T-helper 17 cell (primary cell): ENCODE measurements at regions not wholly inside any gene's neighbourhood (a gene's known extent, or its start where the extent isn't known, plus 50 kb on each side); places are given as distances from the start of the nearest gene placed in this dataset.
"Not testable (repeated sequence)": the region's sequence is repeated elsewhere in the genome, so short reads cannot be mapped to it uniquely, and the experiment has no call there.

Experiments
- ATAC-seq: fragments of 150-1000 bp; cut with Tn5 transposase; 2 replicates; pipeline ENCODE4 v1.10.0; 2021; ENCODE audit warnings: mild to moderate bottlenecking, moderate library complexity
- DNase-seq, 3 donors: peaks; one replicate each; pipeline versions ENCODE4 v3.0.0 to v3.0.0-alpha.2; 2020 to 2021
- H3K9me3 ChIP-seq: one replicate; pipeline ENCODE4 v1.7.0; 2013; ENCODE audit warnings: low read length, mild to moderate bottlenecking; ENCODE audit not compliant: control insufficient read depth, poor library complexity, severe bottlenecking
- H3K27ac Mint-ChIP-seq: one replicate; pipeline ENCODE4 v1.8.0; 2022; ENCODE audit warnings: mild to moderate bottlenecking, moderate library complexity, mixed read lengths
- H3K27me3 Mint-ChIP-seq: one replicate; pipeline ENCODE4 v1.8.0; 2022; ENCODE audit warnings: mixed read lengths
- H3K36me3 Mint-ChIP-seq: one replicate; pipeline ENCODE4 v1.8.0; 2022; ENCODE audit warnings: low read depth, mixed read lengths
- H3K4me1 Mint-ChIP-seq: one replicate; pipeline ENCODE4 v1.8.0; 2022; ENCODE audit warnings: mild to moderate bottlenecking, mixed read lengths
- H3K4me3 Mint-ChIP-seq: one replicate; pipeline ENCODE4 v1.8.0; 2022; ENCODE audit warnings: mild to moderate bottlenecking, moderate library complexity, mixed read lengths

DNA sequence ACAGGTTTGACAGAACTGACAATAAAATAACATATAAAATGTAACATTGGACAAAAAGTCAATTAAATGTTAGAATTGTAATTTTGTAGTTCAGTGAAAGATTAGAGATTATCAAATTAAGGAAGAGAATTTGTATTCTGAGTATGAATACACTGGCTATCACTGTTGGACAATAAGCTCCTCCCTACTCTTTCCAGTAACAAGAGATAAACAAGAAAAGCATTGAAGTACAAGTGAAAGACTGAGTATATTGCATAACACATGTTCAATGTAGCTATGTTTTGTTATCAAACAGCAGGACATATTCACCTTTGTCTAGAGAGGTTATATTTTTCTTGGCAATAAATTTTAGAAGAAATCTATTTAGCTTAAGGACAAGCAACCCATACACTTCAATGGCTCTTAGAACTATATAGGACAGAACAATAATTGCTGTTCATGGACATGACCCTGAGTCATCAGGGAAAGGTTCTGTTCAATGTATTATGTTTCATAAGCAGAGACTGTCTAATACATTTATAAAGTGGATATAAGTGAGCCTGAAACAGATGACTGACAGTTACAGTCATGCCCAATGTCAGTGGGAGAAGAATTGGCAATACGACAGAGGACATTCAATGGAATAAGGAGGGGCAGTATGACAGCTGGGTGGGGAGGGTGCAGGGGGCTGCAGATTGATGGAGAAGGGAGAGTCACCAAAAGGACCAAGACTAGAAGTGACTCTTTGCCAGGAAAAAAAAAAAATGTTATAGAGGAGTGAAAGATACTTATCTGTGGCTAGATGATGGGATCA is 520.4 kb downstream of the FRK start:
- H3K4me3 Mint-ChIP-seq, result no peak overlapping the region
- no peak overlapping the region for H3K27ac Mint-ChIP-seq
- H3K9me3 ChIP-seq, result no peaks in the 10 kb centered on the region
- no peaks in the 10 kb centered on the region for H3K4me1 Mint-ChIP-seq
- no peak for ATAC-seq
- no peaks in the 10 kb centered on the region for H3K27me3 Mint-ChIP-seq
- no peaks in the 10 kb centered on the region for H3K36me3 Mint-ChIP-seq
- DNase-seq, result no peak

DNA sequence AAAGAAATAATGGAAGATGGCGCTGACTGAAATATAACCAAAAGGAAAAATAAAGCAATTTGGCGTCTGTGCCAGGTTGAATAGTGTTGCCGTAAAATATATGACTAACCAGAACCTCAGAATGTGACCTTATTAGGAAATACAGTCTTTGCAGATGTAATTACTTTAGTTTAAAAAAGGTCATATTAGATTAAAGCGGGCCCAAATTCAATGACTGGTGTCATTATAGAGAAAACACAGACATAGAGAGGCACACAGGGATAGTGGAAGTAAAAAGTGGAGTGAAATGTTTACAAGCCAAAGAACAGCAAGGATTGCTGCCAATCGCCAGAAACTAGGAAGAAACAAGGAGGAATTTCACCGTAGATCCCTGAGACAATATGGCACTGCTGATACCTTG is 521.2 kb downstream of the FRK start:
- no peak for DNase-seq
- Mint-ChIP-seq H3K27me3 (no peaks in the 10 kb centered on the region), H3K27ac (no peak overlapping the region), H3K36me3 (no peaks in the 10 kb centered on the region), H3K4me3 (no peak overlapping the region), H3K4me1 (no peaks in the 10 kb centered on the region)
- H3K9me3 ChIP-seq, result no peaks in the 10 kb centered on the region
- no peak for ATAC-seq

DNA sequence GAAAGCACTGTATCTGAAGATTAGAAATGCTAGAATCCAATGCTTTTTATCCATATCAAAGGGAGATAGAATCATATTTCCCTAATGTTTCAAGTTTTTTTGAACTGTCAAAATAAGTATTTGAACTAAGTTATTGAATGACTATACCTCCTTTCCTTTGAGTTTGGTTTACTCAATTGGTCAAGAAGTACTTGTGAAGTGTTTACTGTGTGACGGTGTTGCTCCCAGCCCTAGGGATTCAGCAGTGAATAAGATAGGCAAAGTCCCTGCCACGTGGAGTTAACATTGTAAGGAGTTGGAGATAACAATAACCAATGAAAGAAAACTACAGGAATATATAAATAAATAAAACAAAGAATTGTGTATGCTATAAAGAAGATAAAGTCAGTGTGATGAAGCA is 535.9 kb downstream of the FRK start:
- Mint-ChIP-seq H3K4me1 (no peaks in the 10 kb centered on the region), H3K27me3 (no peaks in the 10 kb centered on the region), H3K36me3 (no peaks in the 10 kb centered on the region), H3K27ac (no peak overlapping the region), H3K4me3 (no peak overlapping the region)
- DNase-seq (no peak), ATAC-seq (no peak)
- no peaks in the 10 kb centered on the region for H3K9me3 ChIP-seq

DNA sequence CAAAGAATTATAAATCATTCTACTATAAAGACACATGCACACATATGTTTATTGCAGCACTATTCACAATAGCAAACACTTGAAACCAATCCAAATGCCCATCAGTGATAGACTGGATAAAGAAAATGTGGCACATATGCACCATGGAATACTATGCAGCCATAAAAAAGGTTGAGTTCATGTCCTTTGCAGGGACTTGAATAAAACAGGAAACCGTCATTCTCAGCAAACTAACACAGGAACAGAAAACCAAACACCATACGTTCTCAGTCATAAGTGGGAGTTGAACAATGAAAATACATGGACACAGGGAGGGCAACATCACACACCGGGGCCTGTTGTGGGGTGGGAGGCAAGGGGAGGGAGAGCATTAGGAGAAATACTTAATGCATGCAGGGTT is 538.9 kb downstream of the FRK start:
- H3K27ac Mint-ChIP-seq, ATAC-seq, DNase-seq, H3K4me1 Mint-ChIP-seq, H3K4me3 Mint-ChIP-seq, H3K27me3 Mint-ChIP-seq, H3K9me3 ChIP-seq, H3K36me3 Mint-ChIP-seq: not testable (repeated sequence)

DNA sequence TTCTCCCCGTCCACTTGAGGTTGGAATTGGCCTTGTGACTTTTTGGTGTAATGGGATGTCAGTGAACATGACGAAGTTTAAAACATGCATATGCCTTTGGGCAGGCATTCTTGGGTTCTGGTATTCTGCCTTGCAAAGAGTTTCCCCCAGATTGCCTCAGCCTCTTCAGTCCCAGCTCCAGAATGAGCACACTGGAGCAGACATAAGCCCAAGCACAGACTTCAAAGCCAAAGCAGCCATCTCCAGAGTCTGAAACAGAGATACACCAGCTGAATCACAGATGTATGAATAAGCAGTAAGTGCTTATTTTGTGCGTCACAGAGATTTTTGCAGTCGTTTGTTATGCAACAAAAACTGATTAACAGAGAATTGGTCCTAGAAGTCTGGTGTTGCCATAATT is 546.0 kb downstream of the FRK start:
- H3K4me1 Mint-ChIP-seq, result no peaks in the 10 kb centered on the region
- ATAC-seq, result no peak

DNA sequence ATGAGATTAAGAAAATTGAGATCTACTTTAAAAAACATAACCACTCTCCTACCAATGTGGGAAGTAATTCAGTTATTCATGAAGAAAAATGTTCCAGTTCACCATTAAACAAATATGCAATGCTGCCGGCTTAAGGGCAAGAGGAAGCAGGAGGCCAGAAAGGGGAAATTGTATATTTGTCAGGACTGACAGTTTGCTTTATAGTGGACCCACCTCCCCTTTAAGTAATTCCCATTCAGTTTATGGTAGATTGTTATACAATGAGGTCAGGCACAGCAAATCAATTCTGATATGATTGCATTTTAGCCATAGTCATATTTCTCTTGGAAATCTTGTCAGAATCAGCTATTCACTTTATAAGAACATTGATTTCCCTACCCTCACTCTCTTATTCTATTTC is 547.8 kb downstream of the FRK start:
- H3K27ac Mint-ChIP-seq, result no peak overlapping the region
- H3K9me3 ChIP-seq, result no peaks in the 10 kb centered on the region
- no peak overlapping the region for H3K4me3 Mint-ChIP-seq
- H3K36me3 Mint-ChIP-seq, result no peaks in the 10 kb centered on the region
- no peak for DNase-seq
- no peak for ATAC-seq
- no peaks in the 10 kb centered on the region for H3K27me3 Mint-ChIP-seq
- no peaks in the 10 kb centered on the region for H3K4me1 Mint-ChIP-seq

More for the DNA sequence above, 546.0 kb downstream of the FRK start:
- H3K4me3 Mint-ChIP-seq, result no peak overlapping the region
- H3K36me3 Mint-ChIP-seq, result no peaks in the 10 kb centered on the region
- no peaks in the 10 kb centered on the region for H3K9me3 ChIP-seq
- no peaks in the 10 kb centered on the region for H3K27me3 Mint-ChIP-seq
- no peak for DNase-seq
- no peak overlapping the region for H3K27ac Mint-ChIP-seq

DNA sequence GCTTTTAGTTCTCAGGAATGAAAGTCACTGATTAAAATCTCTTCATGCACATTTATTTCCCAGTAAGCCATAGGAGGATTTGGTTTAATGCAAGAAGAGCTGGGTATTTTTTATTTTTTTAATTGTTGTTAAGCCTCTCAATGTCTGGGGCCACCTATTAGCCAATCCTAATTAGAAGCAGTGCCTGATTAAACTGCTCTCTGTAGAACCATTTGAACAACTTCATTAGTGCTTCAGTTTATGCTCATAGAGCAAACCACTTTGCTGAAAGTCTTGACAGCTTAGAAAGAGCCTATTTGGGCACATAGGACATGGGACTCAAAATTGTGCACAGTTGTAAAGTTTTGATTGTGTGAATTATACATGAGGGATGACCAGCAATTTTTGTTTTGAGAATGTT is 548.9 kb downstream of the FRK start:
- ATAC-seq (no peak), DNase-seq (no peak)
- Mint-ChIP-seq H3K36me3 (no peaks in the 10 kb centered on the region), H3K27me3 (no peaks in the 10 kb centered on the region), H3K27ac (no peak overlapping the region), H3K4me3 (no peak overlapping the region), H3K4me1 (no peaks in the 10 kb centered on the region)
- no peaks in the 10 kb centered on the region for H3K9me3 ChIP-seq

DNA sequence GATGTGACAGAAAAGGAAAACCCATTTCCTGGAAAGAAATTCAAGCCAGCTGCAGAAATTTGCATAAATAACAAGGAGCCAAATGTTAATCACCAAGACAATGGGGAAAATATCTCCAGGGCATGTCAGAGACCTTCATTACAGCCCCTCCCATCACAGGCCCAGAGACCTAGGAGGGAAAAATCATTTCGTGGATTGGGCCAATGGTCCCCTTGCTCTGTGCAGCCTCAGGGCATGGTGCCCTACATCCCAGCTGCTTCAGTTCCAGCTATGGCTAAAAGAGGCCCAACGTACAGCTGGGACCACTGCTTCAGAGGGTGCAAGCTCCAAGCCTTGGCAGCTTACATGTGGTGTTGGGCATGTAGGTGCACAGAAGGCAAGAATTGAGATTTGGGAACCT is 558.3 kb downstream of the FRK start:
- H3K4me3 Mint-ChIP-seq, H3K4me1 Mint-ChIP-seq, H3K36me3 Mint-ChIP-seq, H3K27me3 Mint-ChIP-seq, ATAC-seq, DNase-seq, H3K27ac Mint-ChIP-seq, H3K9me3 ChIP-seq: not testable (repeated sequence)

DNA sequence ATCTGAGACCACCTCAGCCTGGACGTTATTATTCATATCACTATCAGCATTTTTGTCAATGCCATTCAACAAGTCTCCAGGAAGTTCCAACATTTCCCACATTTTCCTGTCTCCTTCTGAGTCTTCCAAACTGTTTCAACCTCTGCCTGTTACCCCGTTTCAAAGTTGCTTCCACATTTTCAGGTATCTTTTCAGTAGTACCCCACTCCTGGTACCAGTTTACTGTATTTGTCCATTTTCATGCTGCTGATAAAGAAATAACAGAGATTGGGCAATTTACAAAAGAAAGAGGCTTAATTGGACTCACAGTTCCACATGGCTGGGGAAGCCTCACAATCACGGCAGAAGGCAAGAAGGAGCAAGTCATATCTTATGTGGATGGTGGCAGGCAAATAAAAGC is 565.5 kb downstream of the FRK start:
- Mint-ChIP-seq H3K27me3 (no peaks in the 10 kb centered on the region), H3K4me1 (no peaks in the 10 kb centered on the region), H3K27ac (no peak overlapping the region), H3K36me3 (no peaks in the 10 kb centered on the region), H3K4me3 (no peak overlapping the region)
- H3K9me3 ChIP-seq, result no peaks in the 10 kb centered on the region
- ATAC-seq (no peak), DNase-seq (no peak)

DNA sequence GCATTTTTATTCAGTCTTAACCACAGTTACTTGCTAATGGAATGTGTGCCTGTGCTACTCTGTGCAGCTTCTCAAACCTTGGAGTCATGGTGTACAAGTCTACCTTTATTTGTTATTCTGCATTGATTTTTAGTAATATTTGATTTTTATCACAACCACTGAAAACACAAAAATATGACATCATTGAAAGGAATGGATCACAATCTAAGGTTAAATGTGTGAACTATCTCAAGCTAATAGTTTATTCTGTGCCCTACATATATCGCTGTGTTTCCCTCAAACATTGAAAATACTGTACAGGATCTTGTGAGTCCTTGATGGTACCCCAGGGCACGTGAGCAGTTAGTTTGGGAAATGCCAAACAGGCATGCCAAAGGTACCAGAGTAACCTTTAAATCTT is 573.4 kb downstream of the FRK start:
- Mint-ChIP-seq H3K4me1 (no peaks in the 10 kb centered on the region), H3K27me3 (no peaks in the 10 kb centered on the region), H3K4me3 (no peak overlapping the region), H3K27ac (no peak overlapping the region), H3K36me3 (no peaks in the 10 kb centered on the region)
- DNase-seq (no peak), ATAC-seq (no peak)
- peaks cover 4% of the 10 kb centered on the region for H3K9me3 ChIP-seq

DNA sequence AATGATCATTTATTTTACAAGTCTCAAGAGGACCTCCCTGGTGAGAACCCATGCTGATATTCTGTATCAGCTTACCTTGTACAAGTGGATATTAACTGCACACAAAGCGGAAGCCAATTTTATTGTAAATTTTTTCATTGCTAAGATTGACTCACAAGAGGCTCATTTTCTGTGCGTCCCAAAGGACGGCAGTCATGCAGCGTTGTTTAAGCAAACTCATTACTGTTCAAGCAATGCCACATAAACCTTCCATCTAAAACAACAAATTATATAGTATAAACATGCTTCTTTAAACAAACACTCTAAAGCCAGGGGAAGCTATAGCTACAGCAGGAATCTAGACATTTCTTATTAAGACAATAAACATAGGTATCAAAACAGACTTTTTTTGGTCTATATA is 575.3 kb downstream of the FRK start:
- no peaks in the 10 kb centered on the region for H3K36me3 Mint-ChIP-seq
- H3K4me1 Mint-ChIP-seq, result no peaks in the 10 kb centered on the region
- peaks cover 4% of the 10 kb centered on the region for H3K9me3 ChIP-seq
- ATAC-seq (no peak), DNase-seq (no peak)
- H3K4me3 Mint-ChIP-seq, result no peak overlapping the region
- no peaks in the 10 kb centered on the region for H3K27me3 Mint-ChIP-seq
- H3K27ac Mint-ChIP-seq, result no peak overlapping the region

DNA sequence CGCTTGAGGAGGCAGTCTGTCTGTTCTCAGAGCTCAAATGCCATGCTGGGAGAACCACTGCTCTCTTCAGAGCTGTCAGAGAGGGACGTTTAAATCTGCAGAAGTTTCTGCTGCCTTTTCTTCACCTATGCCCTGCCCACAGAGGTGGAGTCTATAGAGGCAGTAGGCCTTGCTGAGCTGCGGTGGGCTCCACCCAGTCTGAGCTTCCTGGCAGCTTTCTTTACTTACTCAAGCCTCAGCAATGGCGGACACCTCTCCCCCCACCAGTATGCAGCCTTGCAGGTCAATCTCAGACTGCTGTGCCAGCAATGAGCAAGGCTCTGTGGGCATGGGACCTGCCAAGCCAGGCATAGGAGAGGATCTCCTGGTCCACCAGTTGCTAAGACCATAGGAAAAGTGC is 580.1 kb downstream of the FRK start:
- not testable (repeated sequence) for DNase-seq, ATAC-seq, H3K9me3 ChIP-seq, H3K27me3 Mint-ChIP-seq, H3K36me3 Mint-ChIP-seq, H3K27ac Mint-ChIP-seq, H3K4me1 Mint-ChIP-seq, H3K4me3 Mint-ChIP-seq

DNA sequence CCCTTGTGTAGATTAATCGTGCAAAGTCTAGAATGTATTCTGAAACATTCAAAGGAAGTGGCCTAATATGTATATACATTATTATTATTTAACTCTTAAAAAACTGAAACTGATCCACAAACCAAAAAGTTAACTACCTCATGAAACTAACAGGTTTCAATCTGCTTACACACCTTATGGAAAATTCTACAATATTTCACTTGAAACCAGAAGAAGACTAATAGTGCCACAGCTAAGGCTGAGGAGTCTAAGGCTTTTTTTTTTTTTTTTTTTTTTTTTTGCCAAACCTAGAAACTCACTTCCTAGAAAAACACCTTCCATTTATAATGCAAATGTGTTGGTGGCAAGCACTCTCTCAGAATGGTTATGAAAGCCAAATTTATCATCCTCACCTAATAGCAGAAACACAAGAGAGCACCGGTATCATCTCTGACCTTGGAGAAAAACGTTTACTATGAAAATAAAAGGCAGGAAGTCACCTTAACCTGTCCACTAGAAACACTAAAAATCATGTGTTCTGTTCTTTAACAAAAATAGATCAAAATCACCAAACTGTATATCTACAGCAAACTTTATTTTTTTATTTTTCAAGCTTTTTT is 586.1 kb downstream of the FRK start:
- Mint-ChIP-seq H3K27me3 (no peaks in the 10 kb centered on the region), H3K4me3 (no peak overlapping the region), H3K4me1 (no peaks in the 10 kb centered on the region), H3K27ac (no peak overlapping the region), H3K36me3 (no peaks in the 10 kb centered on the region)
- DNase-seq (no peak), ATAC-seq (no peak)
- H3K9me3 ChIP-seq, result no peaks in the 10 kb centered on the region

DNA sequence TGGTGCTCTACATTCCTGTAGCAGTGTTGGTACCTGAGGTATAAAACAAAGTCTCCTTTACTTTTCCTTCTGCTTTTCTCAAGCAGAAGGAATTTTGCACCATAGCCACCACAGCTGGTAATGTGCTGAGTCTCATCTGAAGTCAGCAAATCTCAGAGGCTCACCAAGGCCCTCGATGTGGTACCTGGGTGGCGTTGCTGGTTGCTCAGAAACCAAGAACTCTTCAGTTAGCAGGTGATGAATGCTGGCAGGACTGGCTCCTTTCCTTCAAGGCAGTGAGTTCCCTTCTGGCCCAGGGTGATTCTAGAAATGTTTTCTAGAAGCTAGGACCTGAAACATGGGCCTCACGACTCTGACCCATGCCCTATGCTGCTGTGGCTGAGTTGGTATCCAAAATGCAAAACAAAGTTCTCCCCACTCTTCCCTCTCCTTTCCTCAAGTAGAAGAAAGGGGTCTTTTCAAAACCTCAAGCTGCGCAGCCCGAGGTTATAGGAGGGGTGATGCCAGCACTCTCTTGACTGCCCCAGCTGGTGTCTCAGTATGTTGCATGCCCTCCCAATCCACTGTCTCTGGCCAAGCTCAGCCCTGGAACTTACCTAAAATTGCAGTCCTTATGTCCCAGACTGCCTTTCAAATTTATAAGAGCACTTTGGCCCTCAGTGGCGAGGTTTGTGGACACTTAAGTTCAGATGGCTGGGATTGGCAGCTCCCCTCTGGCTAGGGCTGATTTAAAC is 592.3 kb downstream of the FRK start:
- H3K4me1 Mint-ChIP-seq, result no peaks in the 10 kb centered on the region
- no peak overlapping the region for H3K27ac Mint-ChIP-seq
- H3K4me3 Mint-ChIP-seq, result no peak overlapping the region
- no peaks in the 10 kb centered on the region for H3K27me3 Mint-ChIP-seq
- H3K36me3 Mint-ChIP-seq, result no peaks in the 10 kb centered on the region
- ATAC-seq, result no peak
- no peaks in the 10 kb centered on the region for H3K9me3 ChIP-seq
- DNase-seq, result no peak
